ENCODE measurements at regions not wholly inside any gene's neighbourhood (a gene's known extent, or its start where the extent isn't known, plus 50 kb on each side); places are given as distances from the start of the nearest gene placed in this dataset.
"Not testable (repeated sequence)": the region's sequence is repeated elsewhere in the genome, so short reads cannot be mapped to it uniquely, and the experiment has no call there.

DNA sequence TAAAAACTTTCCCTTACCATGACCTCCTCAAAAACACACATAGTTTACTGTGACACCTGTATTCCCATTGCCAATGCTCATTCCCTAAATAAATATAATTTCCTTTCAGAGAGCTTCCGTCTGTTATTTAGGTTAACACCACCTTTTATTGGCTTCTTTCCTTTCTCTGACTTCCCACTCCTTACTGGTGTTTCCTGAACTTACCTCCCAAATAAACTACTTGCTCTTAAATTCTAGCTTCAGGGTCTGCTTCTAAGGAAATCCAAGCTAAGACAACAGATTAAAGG is 67.4 kb upstream of the ZNF746 start:
- TF ChIP-seq, protein P1, sequence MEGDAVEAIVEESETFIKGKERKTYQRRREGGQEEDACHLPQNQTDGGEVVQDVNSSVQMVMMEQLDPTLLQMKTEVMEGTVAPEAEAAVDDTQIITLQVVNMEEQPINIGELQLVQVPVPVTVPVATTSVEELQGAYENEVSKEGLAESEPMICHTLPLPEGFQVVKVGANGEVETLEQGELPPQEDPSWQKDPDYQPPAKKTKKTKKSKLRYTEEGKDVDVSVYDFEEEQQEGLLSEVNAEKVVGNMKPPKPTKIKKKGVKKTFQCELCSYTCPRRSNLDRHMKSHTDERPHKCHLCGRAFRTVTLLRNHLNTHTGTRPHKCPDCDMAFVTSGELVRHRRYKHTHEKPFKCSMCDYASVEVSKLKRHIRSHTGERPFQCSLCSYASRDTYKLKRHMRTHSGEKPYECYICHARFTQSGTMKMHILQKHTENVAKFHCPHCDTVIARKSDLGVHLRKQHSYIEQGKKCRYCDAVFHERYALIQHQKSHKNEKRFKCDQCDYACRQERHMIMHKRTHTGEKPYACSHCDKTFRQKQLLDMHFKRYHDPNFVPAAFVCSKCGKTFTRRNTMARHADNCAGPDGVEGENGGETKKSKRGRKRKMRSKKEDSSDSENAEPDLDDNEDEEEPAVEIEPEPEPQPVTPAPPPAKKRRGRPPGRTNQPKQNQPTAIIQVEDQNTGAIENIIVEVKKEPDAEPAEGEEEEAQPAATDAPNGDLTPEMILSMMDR (IDR thresholded peaks at IDR 0.05; ENCODE audit: low read depth, low read length), result no peak
- no peak overlapping the region for H3K4me3 ChIP-seq (ENCODE audit: low read depth, low read length)

DNA sequence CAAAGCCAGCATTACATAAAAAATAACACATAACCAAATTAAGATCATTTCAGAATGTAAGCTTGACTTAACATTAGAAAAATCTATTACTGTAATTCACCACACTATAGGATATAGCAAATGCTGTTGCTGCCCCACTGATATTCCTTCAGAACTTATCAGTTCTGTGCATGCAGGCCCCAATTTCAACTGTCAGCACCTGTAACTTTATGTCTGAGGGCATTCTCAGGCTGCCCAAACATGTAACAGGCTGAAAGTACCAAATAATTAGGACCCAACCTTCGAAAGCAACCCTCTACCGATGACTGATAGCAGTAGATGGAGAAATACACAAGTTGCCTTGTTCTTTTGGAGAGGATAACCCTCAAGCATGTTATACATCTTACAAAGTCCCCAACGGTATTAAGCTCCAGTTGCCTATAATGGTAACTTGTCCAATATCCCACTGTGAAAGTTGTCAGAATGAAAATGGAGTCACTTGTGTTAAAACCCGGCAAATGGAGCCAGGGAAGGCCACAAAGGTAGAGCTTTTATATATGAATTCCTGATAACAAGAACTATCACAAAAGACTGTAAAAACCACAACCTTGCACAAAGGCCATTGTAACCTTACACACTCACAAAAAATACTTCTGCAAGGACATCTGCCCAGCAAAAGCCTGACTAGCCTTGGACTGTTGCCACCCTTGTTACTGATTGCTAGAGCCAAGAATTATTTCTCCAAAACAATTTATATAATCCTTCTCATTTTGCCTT is 66.9 kb upstream of the ZNF746 start:
- TF ChIP-seq, protein P1 (IDR thresholded peaks at IDR 0.05; ENCODE audit: low read depth, low read length), result no peak
- no peak overlapping the region for H3K4me3 ChIP-seq (ENCODE audit: low read depth, low read length)

DNA sequence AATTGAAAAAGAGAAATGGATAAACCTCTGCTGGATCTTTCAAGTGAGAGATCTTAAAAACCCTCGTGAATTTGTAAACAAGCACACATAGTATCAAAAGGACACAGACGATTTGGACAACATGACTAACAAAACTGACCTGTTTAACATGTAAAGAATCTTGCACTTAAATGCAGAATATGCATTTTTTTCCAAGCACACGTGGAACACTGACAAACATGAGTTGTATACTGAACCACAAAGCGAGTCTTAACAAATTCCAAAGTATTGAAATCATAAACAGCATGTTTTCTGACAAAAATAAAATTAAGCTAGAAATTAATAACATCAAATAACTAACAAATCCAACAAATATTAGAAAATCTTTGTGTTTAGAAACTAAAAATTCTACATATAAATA is 65.0 kb upstream of the ZNF746 start:
- H3K4me3 ChIP-seq (ENCODE audit: low read depth, low read length), result no peak overlapping the region
- TF ChIP-seq, protein P1 (IDR thresholded peaks at IDR 0.05; ENCODE audit: low read depth, low read length), result no peak

DNA sequence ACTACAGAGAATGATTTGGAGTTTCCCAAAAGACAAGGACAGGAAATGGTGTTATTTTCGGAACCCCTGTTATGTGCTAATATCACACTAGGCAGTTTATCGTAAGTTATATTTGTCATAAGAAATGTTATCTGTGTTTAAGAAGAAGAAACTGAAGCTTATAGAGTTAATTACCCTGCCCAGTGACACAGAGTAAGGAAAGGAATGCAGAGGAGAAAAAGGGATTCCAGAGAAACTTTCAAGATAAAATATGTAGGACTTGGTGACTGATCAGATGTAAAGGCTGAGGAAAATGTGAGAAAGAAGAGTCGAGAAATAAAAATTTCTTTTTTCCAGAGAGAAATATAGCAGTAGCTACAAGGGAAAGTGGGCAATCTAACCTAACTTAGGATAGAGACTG is 63.5 kb upstream of the ZNF746 start:
- TF ChIP-seq, protein P1 (IDR thresholded peaks at IDR 0.05; ENCODE audit: low read depth, low read length), result no peak
- no peak overlapping the region for H3K4me3 ChIP-seq (ENCODE audit: low read depth, low read length)

DNA sequence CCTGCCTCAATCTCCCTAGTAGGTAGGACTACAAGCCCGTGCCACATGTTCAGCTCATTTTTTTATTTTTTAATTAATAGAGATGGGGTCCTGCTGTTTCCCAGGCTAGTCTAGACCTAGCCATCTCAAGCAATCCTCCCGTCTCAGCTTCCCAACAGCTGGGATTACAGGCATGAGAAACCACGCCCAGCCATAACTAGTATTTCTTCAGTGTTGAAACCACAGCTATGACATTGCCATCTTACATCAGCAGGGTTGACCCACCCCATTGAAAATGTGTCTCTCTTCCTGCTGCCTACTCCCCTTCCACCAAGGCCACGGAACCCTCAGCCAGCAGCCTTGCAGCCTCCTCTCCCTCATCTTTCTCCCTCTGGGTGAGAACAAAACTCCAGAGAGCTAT is 62.1 kb upstream of the ZNF746 start:
- TF ChIP-seq, protein P1 (IDR thresholded peaks at IDR 0.05; ENCODE audit: low read depth, low read length), result no peak
- no peak overlapping the region for H3K4me3 ChIP-seq (ENCODE audit: low read depth, low read length)

DNA sequence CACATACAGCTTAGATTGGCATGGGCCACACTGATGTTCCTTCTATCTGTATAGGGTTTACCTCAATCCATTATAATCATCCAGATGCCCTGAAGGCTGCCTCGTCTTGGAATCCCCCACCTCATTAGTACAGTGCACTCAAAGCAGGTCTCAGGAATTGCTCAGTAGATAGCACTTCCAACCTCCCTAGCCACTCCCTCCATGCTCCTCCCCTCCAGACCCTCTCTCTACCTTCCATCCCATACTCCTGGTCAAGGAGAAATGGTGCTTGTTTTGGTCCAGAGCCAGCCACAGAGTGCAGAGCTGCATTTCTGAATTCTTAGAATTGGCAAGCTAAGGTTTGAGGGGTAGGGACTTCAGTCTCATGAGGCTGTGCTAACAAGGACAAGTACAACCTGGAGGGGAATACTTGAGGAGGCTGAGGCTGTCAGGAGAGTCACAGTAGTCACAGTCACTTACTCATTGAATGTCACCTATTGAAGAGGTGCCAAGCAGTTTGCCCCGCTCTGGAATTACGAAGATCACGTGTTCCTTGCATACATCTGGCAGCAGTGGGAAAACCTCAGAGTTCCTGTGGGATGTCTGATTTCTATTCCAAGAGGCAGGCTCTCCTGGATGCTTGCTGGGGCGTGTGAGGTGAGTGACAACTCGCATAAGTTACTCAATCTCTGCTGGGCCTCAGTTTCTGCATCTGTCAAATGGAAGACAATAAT is 60.7 kb upstream of the ZNF746 start:
- TF ChIP-seq, protein P1 (IDR thresholded peaks at IDR 0.05; ENCODE audit: low read depth, low read length), result no peak
- H3K4me3 ChIP-seq (ENCODE audit: low read depth, low read length), result no peak overlapping the region

DNA sequence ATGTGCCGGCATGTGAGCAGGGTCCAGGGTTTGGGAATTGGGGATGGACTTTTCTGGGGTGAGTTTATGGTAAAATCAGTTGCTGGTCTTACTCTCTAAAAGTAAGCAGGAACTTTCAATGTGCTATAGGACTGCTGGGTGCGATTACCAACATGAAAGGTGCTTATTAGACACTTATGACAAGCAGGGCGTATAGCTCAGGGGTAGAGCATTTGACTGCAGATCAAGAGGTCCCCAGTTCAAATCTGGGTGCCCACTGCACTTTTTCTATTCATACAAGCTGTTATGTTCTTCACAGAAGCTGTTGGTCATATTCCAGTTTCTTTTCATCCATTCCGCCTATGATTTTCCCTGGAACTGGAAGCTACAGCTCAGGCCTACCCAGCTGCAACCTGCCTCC is 58.9 kb upstream of the ZNF746 start:
- H3K4me3 ChIP-seq (ENCODE audit: low read depth, low read length), result not testable (repeated sequence)

DNA sequence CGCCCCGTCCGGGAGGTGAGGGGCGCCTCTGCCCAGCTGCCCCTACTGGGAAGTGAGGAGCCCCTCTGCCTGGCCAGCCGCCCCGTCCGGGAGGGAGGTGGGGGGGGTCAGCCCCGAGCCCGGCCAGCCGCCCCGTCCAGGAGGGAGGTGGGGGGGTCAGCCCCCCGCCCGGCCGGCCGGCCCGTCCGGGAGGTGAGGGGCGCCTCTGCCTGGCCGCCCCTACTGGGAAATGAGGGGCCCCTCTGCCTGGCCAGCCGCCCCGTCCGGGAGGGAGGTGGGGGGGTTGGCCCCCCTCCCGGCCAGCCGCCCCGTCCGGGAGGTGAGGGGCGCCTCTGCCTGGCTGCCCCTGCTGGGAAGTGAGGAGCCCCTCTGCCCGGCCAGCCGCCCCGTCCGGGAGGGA is 57.2 kb upstream of the ZNF746 start:
- not testable (repeated sequence) for H3K4me3 ChIP-seq (ENCODE audit: low read depth, low read length)

DNA sequence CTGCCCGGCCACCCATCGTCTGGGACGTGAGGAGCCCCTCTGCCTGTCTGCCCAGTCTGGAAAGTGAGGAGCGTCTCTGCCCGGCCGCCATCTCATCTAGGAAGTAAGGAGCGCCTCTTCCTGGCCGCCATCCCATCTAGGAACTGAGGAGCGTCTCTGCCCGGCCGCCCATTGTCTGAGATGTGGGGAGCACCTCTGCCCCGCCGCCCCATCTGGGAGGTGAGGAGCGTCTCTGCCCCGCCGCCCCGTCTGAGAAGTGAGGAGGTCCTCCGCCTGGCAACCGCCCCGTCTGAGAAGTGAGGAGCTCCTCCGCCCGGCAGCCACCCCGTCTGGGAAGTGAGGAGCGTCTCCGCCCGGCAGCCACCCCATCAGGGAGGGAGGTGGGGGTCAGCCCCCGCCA is 56.4 kb upstream of the ZNF746 start:
- not testable (repeated sequence) for H3K4me3 ChIP-seq (ENCODE audit: low read depth, low read length)

All from WI38 (cell line).